Nephron (organoid): ENCODE measurements at regions not wholly inside any gene's neighbourhood (a gene's known extent, or its start where the extent isn't known, plus 50 kb on each side); places are given as distances from the start of the nearest gene placed in this dataset.
A peak's percentile ranks its signal among the peaks of the same experiment; 100 is the strongest.
"Not testable (repeated sequence)": the region's sequence is repeated elsewhere in the genome, so short reads cannot be mapped to it uniquely, and the experiment has no call there.

Experiments
- H3K27ac Mint-ChIP-seq, 3 experiments: 2 replicates each; pipeline ENCODE4 v1.8.0; 2020; ENCODE audit warnings: mixed read lengths in 3 of 3, mild to moderate bottlenecking in 2 of 3, moderate library complexity in 1 of 3
- H3K27me3 Mint-ChIP-seq: 2 replicates; pipeline ENCODE4 v1.8.0; 2021; ENCODE audit warnings: low read depth, mild to moderate bottlenecking, moderate library complexity, mixed read lengths
- H3K36me3 Mint-ChIP-seq: 2 replicates; pipeline ENCODE4 v1.8.0; 2020; ENCODE audit warnings: low read depth, mixed read lengths
- H3K4me1 Mint-ChIP-seq: 2 replicates; pipeline ENCODE4 v1.8.0; 2020; ENCODE audit warnings: mixed read lengths
- H3K4me3 Mint-ChIP-seq, 3 experiments: 2 replicates each; pipeline ENCODE4 v1.8.0; 2020; ENCODE audit warnings: mild to moderate bottlenecking in 3 of 3, mixed read lengths in 3 of 3, moderate library complexity in 2 of 3
- H3K9me3 Mint-ChIP-seq: 2 replicates; pipeline ENCODE4 v1.8.0; 2020; ENCODE audit warnings: mixed read lengths
- CTCF ChIP-seq, 3 experiments: fragments of 200-600 bp; sonication (generic); IDR thresholded peaks; one replicate each; pipeline ENCODE4 v1.5.0; 2021; ENCODE audit warnings: antibody characterized with exemption in 3 of 3; ENCODE audit not compliant: unreplicated experiment in 3 of 3

- H3K9me3 Mint-ChIP-seq = peaks cover 6% of the 10 kb centered on the region
- peaks cover 36% of the 10 kb centered on the region for H3K4me1 Mint-ChIP-seq
- H3K27me3 Mint-ChIP-seq = peaks cover 2% of the 10 kb centered on the region
- peak overlapping the region in 2 of 3 experiments; percentile 32 to 43 for H3K4me3 Mint-ChIP-seq
- peaks cover 3% of the 10 kb centered on the region for H3K36me3 Mint-ChIP-seq
- TF ChIP-seq CTCF (IDR thresholded peaks at IDR 0.05; ENCODE audit: unreplicated experiment in 3 of 3) = peak; percentile 52 to 65 (median 57)
- peak overlapping the region; percentile 50 to 80 (median 77) for H3K27ac Mint-ChIP-seq
Measured at GRCh38 chr2:234881413-234882241, 70.2 kb upstream of the SH3BP4 start.

GRCh38 chr2:234880551-234881211, 71.1 kb upstream of the SH3BP4 start:
- Mint-ChIP-seq H3K27ac (peak overlapping the region in 2 of 3 experiments; percentile 22 to 77), H3K36me3 (peaks cover 3% of the 10 kb centered on the region), H3K4me1 (peaks cover 31% of the 10 kb centered on the region), H3K9me3 (peaks cover 15% of the 10 kb centered on the region), H3K27me3 (no peaks in the 10 kb centered on the region), H3K4me3 (no peak overlapping the region)
- no peak for TF ChIP-seq CTCF (IDR thresholded peaks at IDR 0.05; ENCODE audit: unreplicated experiment in 3 of 3)

GRCh38 chr2:234879671-234880455, 72.0 kb upstream of the SH3BP4 start:
- Mint-ChIP-seq H3K36me3 (peaks cover 3% of the 10 kb centered on the region), H3K27me3 (no peaks in the 10 kb centered on the region), H3K4me1 (peaks cover 23% of the 10 kb centered on the region), H3K27ac (no peak overlapping the region), H3K9me3 (peaks cover 18% of the 10 kb centered on the region), H3K4me3 (no peak overlapping the region)
- no peak for TF ChIP-seq CTCF (IDR thresholded peaks at IDR 0.05; ENCODE audit: unreplicated experiment in 3 of 3)

- H3K27me3 Mint-ChIP-seq, H3K4me3 Mint-ChIP-seq, H3K27ac Mint-ChIP-seq: not testable (repeated sequence)
- peaks cover 12% of the 10 kb centered on the region for H3K36me3 Mint-ChIP-seq
- H3K4me1 Mint-ChIP-seq = peaks cover 10% of the 10 kb centered on the region
- peaks cover 26% of the 10 kb centered on the region for H3K9me3 Mint-ChIP-seq
Measured at GRCh38 chr2:234876621-234877020, 75.2 kb upstream of the SH3BP4 start.

GRCh38 chr2:234874347-234875046, 77.3 kb upstream of the SH3BP4 start:
- H3K27ac Mint-ChIP-seq = no peak overlapping the region
- no peak overlapping the region for H3K4me3 Mint-ChIP-seq
- peaks cover 12% of the 10 kb centered on the region for H3K36me3 Mint-ChIP-seq
- H3K27me3 Mint-ChIP-seq = no peaks in the 10 kb centered on the region
- no peak for TF ChIP-seq CTCF (IDR thresholded peaks at IDR 0.05; ENCODE audit: unreplicated experiment in 3 of 3)
- no peaks in the 10 kb centered on the region for H3K4me1 Mint-ChIP-seq
- H3K9me3 Mint-ChIP-seq = peaks cover 26% of the 10 kb centered on the region

GRCh38 chr2:234873828-234874173, 78.0 kb upstream of the SH3BP4 start:
- Mint-ChIP-seq H3K36me3 (peaks cover 12% of the 10 kb centered on the region), H3K9me3 (peaks cover 30% of the 10 kb centered on the region), H3K4me3 (no peak overlapping the region), H3K27me3 (no peaks in the 10 kb centered on the region), H3K4me1 (no peaks in the 10 kb centered on the region), H3K27ac (no peak overlapping the region)
- TF ChIP-seq CTCF (IDR thresholded peaks at IDR 0.05; ENCODE audit: unreplicated experiment in 3 of 3) = no peak
